Activated CD8-positive, alpha-beta memory T cell treated with anti-CD3 and anti-CD28 coated beads, Interleukin-2, amount 50 U/mL, for 4 hours (primary cell): ENCODE measurements at regions not wholly inside any gene's neighbourhood (a gene's known extent, or its start where the extent isn't known, plus 50 kb on each side); places are given as distances from the start of the nearest gene placed in this dataset.

Experiments
- DNase-seq: peaks from one replicate; pipeline ENCODE4 v3.0.0-alpha.2; 2020

DNA sequence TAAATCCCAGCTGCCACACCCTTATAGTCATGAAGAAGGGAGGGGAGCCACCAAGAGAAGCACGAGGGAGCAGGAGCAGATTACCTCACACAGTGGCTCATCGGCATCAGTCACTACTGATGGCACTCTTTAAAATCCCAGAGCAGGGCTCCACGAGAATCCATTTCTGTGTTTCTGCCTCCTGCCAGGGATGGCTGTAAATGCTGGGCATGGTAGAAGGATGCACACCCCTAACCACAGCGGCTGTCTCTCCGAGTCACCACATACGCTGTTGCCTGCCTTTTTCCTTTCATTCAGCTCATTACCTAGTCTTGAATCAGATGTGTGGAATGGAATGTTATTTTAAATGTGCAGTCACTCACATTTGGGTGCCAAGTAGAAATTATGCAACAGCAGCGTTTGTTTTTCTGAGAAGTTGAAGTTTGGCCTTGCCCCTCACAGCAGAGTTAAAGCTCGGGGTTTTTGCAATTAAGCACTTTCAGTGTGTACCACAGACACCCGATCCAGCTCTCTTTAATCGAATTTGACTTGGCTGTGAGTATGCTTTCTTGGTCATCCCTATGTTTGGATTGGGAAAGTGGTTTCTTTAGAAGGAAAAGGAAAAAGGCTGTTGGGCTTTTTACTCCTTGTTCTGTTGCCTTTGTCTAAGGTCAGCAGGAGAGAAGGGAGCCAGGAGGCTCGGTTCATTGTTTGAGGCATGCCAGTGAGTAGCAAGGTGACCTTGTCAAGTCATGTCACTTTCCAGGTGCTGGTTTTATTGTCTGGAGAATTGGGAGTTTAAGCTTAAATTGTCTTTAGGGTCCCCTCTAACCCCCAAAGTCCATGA is 284.2 kb upstream of the TPM1 start:
- no peak for DNase-seq

DNA sequence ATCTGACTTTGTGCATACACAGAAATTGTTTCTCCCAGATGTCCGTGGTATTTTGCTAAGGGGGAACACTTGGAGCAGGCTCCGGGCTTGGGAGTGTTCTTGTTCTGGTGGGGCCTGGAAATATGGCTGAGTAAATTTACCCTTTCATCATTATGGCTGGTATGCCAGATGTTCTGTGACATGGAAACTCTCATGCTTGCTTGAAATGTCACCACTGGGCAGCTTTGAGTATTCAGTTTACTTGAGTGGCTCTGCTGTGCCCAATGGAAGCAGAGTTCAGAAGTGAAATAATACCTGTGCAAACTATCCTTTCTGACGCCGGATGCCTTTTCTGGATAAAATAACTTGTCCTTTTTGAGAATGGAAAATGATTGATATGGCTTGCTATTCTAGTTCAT is 283.6 kb upstream of the TPM1 start:
- no peak for DNase-seq

DNA sequence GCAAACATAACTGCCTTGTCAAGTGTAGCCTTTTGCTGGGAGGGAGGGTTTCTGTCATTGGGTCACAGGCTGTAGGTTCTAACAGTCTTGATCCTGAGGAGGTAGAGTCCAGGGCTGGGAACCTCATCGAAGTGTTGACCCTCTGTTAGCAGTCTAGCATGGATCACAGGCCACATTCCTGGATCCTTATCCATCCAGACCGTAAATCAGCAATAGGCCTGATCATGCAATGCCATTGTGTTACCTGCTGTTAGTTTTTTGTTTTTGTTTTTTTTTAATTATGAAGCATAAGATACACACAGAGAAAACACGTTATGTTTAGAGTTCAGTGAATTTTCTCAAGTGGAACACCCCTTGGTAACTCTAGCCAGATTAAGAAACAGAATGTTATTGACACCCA is 282.0 kb upstream of the TPM1 start:
- no peak for DNase-seq

DNA sequence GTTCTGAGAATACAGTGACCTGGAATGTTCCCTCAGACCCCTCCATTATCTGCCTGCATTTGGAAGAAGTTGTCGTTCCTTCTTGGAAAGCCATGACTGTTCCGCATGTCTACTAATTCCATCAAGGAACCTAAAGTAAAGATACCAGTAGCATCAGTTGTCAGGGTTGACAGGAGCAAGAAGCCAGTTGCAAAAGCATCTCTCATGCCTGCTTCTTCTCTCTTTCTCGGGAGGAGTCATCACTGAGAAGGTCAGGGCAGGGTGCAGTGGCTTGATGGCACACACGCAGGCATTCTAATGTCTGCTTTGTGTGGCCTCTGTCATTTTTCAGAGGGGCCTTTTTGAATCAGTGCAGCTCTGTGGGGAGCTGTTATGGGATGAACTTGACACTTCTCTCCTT is 276.6 kb upstream of the TPM1 start:
- no peak for DNase-seq

DNA sequence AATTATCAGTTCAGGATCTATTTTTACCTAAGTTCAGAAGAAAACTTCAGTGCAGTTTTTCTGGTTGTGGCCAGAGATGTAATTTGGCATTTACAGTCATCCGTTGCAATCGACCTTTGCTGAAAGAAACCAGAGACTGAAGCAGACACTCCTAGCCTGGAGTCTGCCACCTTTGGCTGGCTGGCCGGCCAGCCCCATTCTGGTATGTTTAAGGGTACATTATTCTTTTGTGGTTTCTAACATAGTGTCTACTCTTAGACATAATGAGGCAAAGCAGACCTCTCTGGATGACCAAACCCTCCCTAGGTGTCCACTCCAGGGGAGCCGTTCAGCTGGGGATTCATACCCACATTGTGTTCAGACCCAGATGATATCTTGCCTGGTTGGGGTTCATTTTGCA is 275.9 kb upstream of the TPM1 start:
- DNase-seq, result no peak

DNA sequence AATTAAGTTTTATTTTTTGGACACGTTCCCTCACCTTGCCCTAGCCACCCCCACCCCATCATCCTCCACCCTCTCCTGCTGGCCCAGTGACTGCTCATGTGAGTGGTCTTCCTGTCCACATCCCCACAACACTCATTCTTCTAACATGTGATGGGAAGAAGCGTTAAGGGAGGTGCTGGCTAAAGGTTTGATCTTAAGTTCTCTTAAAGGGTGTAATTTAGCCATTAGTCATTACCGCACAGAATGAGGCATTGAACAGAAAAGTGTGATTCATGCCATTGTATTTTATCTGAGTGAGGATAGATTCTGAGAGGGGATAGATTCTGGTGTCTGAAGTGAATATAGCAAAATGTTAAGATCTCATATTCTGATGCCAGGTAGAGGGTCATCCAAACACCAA is 272.9 kb upstream of the TPM1 start:
- DNase-seq, result no peak

- DNase-seq, result no peak
These were observed 272.4 kb upstream of the TPM1 start for GRCh38 chr15:62770111-62770660.

GRCh38 chr15:62770752-62771151 is 271.8 kb upstream of the TPM1 start:
- no peak for DNase-seq

DNA sequence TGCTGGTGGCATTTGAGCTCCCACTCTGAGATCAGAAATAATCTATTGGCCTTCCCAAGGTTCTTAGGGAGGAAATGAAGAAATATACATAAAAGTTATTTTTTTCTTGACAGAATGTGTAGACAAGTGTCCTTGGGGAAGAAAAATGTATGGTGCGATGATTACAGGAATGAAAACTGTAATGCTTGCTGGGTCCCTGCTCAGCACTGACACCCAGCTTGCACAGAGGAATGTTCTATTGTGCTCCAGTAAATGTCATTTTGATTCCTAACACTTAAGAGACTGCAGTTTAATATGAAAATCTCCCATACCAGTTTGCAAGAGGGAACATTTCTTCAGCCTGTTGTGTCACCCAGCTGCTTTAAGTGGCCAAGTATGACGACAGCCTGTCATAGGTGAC is 271.3 kb upstream of the TPM1 start:
- DNase-seq, result no peak

GRCh38 chr15:62773369-62774165 is 269.0 kb upstream of the TPM1 start:
- no peak for DNase-seq

- no peak for DNase-seq
These were observed 266.6 kb upstream of the TPM1 start for GRCh38 chr15:62775932-62776331.

- DNase-seq, result no peak
These were observed 264.9 kb upstream of the TPM1 start for GRCh38 chr15:62777671-62778070.

DNA sequence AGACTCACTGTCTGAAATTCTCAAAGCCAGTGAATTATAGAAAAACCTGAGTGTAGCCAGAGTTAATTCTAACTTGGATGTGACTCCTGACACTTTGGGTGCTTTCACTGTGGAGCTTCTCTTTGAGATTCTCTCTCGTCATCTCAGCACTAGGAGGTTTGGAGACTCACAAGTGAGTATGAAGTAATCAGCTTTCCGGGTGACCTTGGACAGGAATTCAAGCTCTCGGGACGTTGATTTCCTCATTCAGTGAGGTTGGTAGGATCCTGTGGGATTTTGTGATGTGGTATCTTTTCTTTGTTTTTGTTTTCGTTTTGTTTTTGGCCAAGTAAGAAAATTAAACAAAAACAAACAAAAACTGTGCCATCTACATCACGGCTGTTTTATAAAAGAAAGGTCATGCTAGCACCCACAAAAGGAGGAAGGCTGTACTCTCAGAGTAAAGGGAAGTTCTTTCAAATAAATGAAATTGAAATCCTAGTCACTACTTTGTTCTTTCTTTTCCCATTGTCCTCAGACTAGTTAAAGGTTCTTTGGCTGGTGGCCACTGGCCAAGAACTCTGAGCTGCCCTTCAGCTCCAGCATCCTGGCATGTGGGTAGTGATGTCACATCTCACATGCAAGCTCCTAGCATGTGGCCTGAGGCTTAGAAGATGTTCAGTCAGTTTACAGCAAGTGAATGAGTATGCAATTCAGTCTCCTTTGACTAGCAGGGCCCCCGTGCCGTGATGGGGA is 263.3 kb upstream of the TPM1 start:
- no peak for DNase-seq

DNA sequence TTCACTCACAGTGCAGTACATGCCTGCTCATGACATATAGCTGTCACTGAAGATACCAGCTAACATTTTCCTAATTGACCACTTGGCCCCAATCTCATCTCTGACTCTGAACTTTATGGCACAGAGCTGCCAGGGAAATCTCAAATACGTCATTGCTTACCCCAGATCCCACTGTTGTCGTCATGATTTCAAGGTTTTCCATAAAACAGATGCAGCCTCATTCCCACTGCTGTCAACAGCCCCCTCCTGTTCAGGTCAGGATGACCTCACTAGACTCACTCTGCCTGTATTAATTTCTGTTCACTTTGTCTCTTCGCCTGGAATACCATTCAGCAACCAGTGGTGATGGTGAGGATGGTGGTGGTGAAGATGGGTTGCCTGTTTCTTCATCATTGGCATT is 262.6 kb upstream of the TPM1 start:
- DNase-seq, result no peak

DNA sequence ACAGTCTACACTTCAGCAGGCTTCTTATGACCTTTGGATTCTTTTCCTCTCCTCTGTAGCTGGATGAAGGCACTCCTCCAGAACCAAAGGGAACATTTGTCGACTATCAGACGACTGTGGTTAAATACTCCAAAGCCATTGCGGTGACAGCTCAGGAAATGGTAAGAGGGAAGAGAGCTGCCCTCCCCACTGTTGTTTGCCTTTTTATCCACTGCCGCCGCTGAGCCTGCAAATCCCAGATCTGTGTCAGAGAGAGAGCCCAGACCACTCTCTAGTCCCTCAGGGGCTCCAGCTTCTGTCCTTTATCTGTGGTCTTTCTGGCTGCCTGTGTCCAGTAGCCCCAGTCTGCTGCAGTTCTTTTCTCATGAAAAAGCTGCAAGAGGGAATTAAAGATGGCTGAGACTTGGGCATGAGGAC is 261.5 kb upstream of the TPM1 start:
- DNase-seq, result no peak

GRCh38 chr15:62782071-62782841 is 260.3 kb upstream of the TPM1 start:
- DNase-seq, result no peak

DNA sequence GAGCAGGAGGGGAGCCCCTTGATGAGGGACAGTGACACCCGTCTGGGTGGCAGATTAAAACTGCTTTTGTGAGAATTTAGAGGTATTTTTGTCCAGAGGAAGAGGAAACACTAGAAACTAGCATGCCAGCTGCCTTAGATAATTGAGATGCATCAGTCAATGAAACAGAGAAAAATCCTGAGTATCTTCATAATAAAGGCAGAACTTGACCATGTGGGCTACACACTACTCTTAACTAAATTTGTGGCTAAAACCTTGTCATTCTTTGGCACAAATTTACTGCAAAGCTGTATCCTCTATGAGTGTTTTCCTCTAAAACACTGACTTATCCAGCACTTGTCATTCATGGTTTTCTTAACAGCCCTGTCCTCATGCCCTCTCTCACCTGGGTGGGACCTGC is 259.7 kb upstream of the TPM1 start:
- no peak for DNase-seq

GRCh38 chr15:62783303-62783957 is 259.1 kb upstream of the TPM1 start:
- DNase-seq, result no peak

DNA sequence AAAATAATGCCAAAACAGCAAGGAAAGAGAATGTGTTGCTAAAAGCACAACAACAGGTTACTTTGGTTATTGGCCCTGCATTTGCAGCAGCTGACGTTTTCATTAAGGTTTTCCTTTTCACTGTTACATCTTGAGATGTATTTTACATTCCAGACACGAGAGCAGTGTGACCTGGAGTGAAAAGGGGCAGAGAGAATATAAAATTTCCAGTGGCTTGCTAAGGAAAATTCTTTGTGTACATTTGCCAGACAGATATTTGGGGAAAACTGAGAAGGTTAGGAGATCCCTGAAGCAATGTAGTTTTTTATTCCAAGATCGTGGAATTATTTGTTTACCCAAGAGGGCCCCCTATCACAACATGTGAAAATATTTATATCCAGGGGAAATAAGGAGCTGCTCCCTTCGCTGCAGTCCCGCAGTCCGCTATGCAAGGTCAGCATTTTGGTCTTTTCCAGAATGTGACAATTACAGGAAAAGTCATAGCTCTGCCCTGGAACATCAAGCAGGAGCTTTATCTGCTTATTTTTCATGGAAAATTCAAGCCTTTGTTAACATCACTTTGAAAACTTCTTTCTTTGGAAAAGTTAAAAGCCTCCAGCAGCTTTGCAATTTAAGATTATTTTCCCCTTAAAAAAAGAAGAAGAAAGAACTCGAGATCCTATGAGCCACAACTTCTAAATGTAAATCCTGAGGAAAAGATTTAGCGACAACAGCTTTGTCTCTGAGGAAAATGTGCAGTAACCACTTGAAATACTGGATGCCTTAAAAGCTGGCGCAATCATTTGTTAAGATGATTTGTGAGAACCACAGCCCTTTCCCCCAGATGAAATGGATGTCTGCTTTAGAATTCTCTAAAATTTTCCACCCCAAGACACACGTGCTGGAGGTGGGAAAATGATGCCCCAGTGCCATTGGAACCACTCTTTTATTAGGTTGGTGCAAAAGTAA is 256.4 kb upstream of the TPM1 start:
- DNase-seq, result no peak

DNA sequence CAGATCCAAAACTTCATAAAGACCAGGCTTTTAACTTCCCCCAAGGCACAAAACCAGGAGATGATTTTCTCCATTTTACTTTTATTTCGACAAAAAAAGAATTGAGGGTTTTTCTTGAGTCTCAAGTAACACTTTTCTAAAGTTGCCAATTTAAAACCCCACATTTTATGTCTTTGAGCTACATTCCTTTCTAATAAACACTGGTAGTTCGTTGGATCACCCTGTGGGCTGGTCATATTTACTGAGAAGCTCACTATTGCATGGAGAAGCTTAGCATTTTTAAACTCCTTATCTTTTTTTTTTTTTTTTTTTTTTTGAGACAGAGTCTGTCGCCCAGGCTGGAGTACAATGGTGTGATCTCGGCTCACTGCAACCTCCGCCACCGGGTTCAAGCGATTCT is 255.1 kb upstream of the TPM1 start:
- DNase-seq, result no peak

DNA sequence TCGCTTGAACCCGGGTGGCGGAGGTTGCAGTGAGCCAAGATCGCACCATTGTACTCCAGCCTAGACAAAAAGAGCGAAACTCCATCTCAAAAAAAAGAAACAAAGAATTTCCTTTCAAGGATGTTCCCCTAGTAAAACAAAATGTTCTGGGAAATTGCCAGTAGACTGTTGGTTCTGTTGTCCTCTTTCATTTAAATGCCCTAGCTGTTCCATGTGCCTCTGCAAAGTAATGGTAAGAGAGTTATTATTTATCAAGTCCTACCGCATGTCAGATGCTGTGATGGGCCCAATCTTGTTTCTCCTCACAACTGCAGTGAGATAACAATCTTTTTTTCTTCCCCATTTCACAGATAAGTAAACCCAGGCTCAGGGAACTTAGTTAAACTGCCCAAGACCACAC is 254.3 kb upstream of the TPM1 start:
- DNase-seq, result no peak
